ENCODE measurements at regions not wholly inside any gene's neighbourhood (a gene's known extent, or its start where the extent isn't known, plus 50 kb on each side); places are given as distances from the start of the nearest gene placed in this dataset.

DNA sequence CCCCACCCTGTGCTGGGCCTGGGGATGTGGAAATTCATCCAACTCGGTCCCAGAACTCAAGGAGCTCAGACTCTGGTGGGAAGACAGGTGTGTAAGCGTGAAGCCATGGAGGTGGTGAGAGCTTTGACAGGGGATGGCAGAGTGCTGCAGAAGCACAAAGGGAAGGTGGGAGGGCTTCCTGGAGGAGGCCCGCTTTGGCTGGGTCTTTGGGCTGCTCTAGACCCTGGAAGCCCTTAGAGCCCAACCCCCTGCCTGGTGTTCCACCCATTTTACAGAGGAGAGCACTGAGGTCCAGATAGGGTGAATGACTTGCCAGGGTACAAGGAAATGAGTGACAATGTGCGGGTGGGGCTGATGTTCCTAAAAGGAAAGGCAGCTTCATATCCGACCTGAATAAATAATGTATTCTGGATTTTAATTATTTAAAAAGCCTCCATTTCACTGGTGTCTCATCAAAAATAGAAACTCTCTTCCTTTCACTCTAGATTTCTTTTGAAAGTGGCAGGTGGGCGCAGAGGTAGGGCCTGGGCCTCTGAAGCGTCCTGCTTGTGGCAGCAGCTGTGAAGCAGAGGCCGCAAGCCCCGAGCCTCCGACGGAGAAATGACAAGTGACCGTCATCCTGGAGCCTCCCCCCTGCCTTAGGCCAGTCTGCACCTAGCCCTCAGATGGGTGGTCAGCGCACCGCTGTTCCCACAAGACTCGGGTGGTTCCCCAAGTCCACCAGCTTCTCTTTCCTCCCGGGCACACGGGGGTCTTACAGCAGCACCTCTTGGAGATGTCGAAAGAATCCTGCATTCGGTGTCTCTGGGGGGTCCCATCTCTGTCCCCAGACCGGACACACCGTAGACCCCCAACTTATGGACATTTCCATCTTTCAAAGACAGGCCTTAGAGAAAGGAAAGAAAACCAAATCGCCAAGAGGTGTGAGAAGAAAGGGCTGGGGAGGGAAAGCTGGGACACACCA is 71.0 kb upstream of the TAF1B start:
- no peak for DNase-seq (ENCODE audit: low read depth, low spot score)

DNA sequence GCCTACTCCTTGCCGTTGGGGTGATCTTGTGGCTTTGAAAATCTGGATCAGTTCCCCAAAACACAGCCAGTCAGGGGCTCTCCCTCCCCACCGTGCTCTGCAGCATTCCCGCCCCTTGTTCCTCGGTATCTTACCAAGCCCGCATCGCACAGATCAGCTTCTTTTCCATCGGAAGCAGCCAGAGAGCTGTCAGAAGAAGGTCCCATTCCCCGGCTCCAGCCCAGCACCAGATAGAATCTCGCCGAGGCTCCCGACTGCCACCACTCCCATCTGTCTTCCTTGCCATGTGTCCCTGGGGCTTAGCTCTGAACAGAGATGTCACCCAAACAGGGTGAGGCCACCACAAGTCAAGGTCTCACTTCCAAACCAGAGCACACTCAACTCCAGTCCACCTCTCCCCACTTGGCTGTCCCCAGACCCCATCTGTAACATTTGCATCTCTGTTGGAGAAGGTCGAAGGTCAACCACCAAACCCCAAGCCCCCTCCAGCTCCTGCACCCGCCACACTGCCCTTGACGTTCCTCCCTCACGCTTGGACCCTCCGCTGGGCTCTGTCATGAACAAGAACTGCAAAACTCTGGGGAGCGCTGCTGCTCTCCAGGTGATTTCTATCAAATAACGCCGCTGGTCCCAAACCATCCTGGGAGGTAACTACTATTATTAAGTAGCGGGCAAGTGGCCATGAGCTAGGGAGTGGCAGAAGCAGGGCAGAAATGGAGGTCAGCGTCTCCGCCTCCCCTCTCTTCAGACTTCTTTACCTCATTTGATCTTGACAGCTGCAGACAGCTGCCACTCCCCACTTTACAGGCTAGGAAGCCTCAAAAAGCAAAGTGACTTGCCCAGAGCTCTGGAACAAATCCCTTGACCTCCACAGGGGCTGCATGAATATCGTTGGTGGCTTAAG is 70.0 kb upstream of the TAF1B start:
- no peak for DNase-seq (ENCODE audit: low read depth, low spot score)

DNA sequence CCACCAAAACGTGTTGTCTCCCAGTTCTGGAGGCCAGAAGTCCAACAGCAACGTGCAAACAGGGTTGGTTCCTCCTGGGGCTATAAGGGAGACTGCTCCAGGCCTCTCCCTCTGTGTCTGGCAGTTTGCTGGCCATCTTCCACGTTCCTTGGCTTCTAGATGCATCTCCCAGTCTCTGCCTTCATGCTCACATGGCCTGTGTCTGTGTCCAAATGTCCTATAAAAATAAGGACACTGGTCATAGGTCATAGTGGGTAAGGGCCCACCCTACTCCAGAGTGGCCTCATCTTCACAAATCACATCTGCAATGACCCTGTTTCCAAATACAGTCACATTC is 69.4 kb upstream of the TAF1B start:
- DNase-seq (ENCODE audit: low read depth, low spot score), result no peak

DNA sequence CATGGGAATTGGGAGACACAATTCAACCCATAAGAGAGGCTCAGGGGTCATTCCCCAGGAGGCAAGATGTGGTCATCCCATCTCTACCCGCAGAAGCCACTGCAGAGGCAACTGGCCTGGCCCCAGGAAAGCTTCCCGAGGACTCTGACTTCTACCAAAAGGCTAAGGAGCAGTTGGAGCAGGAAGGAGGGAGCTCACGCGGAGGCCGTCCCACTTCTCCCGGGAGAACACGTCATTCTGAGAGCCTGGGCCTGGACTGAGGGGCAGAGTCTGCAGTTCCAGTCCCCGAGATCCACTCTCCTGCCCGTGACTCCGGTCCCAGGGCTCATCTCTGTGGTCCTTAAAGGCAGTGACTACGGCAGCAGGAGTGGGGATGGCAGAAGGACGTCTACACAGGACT is 69.0 kb upstream of the TAF1B start:
- DNase-seq (ENCODE audit: low read depth, low spot score), result no peak

DNA sequence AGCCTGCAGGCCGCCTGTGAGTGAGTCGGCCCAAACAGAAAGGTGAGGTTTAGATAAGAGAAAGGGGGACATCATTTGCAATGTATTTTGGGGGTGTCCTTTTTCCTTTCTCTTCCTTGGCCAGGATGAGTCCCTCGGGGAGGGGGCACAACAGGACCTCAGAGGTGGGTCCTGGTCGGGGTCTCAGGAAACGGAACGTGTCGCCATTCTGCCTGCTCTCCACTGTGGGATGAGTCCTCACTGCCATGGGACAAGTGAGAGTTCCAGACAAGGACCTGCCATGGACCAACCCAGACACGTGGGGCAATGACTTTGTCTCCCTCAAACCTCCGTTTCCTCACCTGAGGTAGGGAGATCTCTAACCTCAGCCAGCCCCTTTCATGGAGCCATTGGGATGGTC is 67.9 kb upstream of the TAF1B start:
- DNase-seq (ENCODE audit: low read depth, low spot score), result no peak

DNA sequence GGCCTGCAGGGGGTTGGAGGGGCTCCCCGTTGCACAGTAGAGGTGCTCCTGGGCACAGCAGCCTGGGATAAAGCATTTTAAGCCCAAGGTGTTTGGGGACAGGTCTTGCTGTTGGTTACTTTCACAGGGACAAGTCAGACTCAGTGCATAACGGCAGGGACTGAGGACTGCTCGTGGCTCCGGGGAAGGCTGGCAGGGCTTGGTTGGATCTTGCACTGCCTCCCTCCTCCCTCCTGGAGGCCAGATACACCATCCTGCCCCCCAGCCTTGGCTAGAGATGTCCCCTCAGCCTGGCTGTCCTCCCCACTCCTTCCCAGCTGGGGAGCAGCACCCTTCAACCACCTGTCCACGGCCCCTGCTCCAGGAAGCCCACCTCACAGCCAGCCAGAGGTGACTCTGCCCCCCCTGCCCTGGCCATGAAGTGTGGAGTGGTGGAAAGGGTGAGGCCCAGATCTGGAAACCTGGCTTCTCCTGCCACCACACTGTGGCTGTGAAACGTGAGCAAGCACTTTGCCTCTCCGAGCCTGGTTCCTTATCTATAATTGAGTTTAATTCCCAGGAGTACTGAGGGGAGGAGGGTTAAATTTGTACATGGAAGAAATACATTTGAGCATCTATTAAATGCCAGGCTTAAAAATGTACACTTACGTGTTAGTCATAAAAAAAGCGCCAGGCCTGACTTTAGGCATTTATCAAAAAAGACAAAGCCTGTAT is 67.1 kb upstream of the TAF1B start:
- no peak for DNase-seq (ENCODE audit: low read depth, low spot score)

DNA sequence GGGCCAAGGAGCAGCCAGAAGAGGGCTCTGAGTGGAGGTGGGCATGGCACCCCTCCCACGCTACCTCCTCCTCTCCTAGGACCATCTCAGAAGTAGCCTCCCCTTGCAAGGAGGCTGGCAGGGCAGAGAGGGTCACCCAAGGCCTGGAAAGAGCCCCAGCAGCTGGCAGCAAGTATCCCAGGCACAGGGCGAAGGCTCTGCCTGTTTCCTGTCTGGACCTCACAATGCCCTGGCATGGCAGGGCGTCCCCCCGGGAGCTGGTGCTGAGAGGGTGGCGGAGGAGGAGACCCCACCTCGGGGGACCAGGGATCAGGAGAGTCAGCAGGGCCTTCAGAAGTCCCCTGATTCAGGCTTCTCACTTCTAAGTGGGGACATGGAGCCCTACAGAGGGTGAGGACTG is 66.2 kb upstream of the TAF1B start:
- no peak for DNase-seq (ENCODE audit: low read depth, low spot score)

DNA sequence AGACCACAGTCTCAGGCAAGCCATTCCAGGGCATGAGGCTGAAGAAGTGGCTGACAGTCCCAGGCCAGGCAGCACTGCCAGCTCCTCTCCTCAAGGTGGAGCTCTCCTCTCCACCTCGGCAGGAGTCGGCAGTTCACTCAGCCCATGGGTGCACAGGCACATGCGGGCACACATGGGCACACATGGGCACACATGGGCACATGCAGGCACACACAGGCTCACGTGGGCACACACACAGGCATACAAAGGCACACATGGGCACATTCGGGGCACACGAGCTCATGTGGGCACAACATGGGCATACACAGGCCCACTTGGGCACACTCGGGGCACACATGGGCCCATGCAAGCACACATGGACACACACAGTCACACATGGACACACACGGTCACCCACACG is 65.3 kb upstream of the TAF1B start:
- DNase-seq (ENCODE audit: low read depth, low spot score), result no peak

DNA sequence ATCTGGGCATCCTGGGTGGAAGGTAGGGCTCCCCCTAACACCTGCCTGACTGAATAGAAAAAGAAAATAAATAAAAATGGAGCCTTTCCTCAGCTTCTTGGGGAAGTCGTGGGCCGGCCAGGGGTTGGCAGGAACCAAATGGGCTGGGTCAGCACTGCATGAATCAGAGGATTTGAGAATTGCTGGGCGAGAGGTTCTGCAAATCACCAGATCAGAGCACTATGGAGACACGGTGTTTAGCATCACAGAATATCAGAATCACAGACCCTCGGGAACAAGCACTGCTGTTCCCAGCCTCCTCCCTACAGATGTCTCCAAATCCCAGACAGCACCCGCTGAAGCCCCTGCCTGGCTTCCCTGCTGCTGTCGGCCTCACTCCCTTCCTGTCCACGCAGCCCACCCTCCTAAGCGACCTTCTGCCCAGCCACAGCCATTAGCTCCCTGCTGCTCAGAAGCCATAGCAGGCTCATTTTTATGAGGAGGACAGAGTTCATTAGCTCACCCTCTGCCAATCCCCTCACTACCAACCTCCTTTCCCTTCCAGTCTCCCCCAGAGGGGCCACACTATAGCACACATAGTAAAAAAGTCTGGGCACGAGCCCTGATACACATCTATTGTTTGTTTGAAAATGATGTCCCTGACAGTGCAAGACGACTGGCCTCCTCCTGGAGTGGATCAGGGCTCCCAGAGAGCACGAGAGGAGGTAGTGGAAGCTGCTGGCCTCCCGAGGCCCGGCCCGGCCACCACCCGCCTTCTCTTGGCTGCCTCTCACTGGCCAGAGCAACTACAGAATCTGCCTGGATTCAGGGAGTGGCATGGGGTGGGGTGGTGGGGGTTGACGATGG is 64.6 kb upstream of the TAF1B start:
- DNase-seq (ENCODE audit: low read depth, low spot score), result no peak

DNA sequence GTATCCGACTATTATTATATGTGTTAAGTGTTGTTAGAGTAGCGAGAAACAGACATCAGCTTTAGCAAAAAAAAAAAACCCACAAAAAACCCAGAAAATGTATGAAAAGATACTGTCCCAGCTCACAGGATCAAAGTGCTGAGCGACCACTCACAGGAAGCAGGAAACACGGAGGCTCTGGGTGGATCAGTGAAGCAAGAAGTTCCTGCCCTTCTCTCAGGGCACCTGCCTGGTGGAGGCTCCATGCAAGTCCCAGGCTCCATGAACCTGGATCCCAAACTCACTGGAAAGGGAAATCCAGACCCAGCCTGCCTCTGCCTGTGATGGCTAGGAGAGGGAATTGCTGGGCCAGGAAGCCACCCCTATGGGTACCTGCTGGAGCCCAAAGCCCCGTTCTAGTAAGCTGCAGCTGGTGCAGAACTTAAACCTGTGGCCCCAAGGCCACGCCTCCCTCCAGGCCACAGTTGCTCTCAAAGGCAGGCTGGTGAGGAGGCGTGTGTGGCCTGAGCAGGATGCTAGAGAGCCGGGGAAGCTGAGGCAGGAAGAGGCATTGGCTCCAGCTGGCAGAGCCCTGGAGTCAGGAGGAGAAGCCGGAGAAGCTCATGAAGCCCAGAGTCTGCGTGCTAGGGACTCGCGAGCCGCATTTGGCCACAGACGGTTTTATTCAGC is 63.5 kb upstream of the TAF1B start:
- DNase-seq (ENCODE audit: low read depth, low spot score), result no peak

DNA sequence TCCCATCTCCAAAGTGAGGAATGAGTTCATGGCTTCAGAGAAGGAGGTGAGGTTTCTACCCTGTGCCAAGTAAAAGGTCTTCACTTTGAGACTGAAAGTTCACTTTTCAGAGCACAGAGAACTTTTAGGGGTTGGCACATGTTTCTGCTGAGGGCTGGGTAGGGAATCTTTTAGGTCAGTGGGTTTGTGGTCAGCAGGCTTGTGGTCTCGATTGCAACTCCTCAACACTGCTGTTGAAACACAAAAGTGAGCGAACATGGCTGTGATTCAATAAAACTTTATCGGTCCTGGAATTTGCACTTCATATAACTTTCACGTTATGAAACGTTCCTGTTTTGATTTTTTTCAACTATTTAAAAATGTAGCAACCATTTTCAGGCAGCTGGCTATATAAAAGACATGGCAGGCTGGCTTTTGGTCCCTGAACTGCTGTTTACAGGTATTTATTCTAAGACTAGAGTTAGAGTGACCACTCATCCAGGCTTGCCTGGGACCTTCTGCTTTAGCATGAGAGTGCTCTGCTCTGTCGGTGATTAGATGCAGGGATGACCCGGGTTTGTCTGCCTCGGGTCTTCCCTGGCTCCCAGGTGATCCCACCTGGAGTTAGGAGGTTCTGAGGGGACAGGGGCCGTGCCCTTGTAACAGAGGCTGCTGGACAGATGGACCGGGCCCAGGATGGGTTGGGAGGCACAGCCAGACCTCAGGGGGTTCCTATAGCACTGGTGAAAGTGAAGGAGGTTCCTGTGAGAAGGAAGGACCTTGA is 62.7 kb upstream of the TAF1B start:
- DNase-seq (ENCODE audit: low read depth, low spot score), result no peak

DNA sequence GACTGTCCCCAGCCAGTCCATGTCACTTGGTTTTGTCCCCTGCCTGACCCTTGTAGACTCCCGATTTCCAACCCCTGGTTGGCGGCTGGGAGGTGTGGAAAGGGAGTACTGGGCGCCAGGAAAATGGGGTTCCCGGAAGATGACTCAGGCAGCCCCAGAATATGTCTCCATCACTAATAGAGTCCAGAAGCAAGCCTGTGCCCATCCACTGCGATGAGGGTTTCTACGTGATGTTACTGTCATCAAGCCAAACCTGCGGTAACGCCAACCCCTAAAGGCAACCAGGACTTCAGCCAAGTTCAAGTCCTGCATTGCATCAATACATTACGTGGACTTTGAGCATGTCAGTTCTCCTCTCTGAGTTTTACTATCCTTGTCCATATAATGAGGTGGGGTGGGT is 62.0 kb upstream of the TAF1B start:
- no peak for DNase-seq (ENCODE audit: low read depth, low spot score)

DNA sequence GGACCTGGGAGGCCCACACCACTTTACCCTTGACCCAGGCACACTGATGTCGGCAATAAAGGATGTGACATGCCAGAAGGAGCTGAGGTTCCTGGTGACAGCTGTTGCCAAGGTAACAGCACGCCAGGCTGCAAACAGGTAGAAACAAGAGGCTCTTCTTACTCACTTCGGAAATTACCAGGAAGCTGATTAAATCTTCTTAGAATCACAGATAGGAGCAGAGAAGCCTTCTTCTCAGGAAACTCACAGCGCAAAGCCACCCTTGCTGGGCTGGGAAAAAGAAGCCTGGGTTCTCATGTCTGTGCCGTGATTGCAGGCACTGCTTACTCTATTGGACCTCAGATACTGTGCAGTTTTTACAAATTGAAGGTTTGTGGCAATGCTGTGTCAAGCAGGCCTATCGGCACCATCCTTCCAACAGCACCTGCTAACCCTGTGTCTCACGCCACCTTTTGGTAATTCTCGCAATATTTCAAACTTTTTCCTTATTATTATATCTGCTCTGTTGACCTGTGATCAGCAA is 61.0 kb upstream of the TAF1B start:
- no peak for DNase-seq (ENCODE audit: low read depth, low spot score)

DNA sequence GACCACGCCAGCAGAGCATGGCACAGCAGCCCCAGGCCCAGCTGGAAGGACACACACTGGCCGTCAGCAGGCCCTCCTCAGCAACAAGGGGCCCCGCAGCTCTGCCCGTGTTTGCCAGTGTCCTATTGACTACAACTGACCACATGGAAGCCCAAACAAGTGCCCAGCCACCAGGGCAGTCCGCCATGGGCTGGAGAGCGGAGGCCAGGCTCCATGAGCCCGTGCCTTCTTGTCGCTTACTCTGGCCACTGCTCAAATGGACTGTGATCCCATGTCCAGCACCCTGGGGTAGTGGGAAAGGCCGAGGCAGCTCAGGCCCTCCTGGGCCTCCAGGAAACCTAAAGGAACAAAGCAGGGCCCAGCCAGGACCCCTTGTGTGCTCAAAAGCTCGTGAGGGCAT is 53.9 kb upstream of the TAF1B start:
- DNase-seq (ENCODE audit: low read depth, low spot score), result no peak

DNA sequence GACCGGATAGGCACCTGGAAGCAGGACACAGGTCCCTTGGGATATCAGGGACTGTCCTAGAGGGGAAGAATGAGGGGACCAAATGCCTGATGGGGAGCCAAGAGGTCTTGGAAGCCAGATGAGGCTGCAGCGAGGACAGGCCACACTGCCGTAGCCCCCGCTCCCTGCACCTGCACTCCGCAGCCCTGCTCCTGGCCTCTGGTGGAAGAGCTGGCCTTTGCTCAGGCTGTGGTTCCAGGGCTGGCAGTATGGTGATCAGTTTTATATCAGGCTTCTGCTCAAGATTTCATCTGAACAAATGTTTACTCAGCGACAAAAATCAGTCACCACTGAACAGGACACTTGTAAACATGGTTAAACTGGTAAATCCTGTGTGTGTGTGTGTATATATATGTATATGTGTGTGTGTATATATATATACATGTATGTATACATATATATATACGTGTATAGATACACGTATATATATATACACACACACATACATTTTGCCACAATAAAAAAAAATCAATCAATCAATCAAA is 52.5 kb upstream of the TAF1B start:
- no peak for DNase-seq (ENCODE audit: low read depth, low spot score)

DNA sequence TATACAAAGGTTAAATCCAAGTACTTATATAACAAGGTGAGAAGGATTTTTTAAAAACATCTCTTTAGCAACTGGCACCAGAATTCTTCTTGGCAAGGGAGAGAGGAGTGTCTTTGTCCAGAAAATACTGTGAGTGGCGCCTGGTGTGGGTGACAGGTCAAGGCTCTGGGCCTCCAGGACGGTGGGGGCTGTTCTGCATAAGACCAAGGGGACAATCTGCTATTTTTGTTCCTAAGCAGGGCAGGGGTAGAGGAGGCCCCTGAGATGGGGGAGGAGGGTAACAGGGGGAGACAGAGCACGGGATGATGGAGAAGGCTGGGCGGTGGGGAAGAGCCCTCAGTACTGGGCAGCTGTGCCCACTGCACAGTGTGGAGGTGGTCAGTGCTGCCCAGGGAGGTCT is 51.6 kb upstream of the TAF1B start:
- no peak for DNase-seq (ENCODE audit: low read depth, low spot score)

DNA sequence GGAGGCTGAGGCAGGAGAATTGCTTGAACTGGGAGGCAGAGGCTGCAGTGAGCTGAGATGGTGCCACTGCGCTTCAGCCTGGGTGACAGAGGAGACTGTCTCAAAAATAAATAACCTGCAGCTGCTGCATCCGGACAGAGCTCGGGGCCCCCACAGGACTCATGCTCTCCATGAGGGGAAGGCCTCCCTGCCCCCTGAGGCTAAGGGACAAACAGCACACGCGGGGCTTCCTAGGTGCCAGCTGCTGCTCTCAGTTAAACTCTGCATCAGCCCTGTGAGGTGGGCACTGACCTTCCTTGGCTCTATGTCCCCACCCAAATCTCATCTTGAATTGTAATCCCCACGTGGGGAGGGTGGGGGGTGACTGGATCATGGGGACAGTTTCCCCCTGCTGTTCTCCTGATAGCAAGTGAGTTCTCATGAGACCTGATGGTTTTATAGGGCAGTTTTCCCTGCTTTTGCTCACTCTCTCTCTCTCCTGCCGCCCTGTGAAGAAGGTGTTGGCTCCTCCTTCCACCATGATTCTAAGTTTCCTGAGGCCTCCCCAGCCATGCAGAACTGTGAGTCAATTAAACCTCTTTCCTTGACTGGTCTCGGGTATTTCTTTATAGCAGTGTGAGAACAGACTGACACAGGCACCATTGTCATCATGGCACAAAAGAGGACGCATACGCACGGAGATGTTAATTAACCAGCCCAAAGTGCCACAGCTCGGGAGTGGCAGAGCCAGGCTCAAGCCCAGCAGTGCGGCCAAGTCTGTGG is 49.9 kb upstream of the TAF1B start:
- no peak for DNase-seq (ENCODE audit: low read depth, low spot score)
